ENCODE measurements at regions not wholly inside any gene's neighbourhood (a gene's known extent, or its start where the extent isn't known, plus 50 kb on each side); places are given as distances from the start of the nearest gene placed in this dataset.

DNA sequence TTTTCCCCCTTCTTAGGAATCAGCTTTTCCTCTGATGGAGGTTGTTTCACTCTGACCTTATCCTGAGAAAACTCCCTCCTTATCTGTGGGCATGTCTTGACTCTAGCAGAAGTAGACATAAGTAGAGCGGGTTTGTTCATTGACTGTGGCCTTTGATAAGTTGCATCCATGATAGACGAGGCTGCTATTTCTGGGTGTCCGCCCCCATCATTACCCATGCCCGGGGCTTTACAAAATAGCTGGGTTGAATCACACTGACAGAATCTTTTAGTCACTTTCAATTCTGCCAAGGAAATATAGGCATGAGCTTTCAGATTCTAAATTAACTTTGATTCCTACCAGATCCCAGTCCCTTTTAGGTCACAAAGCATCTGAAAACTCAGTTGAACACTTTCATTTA lies 223.8 kb downstream of the SEC61B start:
- DNase-seq = no peak

GRCh38 chr9:99447951-99448350 lies 225.9 kb downstream of the SEC61B start:
- no peak for DNase-seq

GRCh38 chr9:99449726-99450125 lies 227.6 kb downstream of the SEC61B start:
- no peak for DNase-seq

- DNase-seq = no peak
Observed at GRCh38 chr9:99451112-99451606, 229.1 kb downstream of the SEC61B start.

DNA sequence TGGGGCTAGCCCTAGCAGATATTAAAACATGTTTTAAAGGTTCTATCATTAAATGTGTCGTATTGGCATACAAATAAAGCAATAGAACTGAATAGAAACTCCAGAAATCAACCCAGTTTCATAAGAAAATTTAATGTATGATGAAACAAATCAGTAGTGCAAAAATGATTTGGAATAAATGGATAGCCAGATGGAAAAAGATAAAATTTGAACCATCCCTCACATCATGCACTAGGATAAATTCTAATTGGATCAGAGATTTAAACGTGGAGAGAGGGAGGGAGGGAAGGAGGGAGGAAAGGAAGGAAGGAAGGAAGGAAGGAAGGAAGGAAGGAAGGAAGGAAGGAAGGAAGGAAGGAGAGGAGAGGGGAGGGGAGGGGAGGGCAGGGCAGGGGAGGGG lies 235.3 kb downstream of the SEC61B start:
- no peak for DNase-seq

DNA sequence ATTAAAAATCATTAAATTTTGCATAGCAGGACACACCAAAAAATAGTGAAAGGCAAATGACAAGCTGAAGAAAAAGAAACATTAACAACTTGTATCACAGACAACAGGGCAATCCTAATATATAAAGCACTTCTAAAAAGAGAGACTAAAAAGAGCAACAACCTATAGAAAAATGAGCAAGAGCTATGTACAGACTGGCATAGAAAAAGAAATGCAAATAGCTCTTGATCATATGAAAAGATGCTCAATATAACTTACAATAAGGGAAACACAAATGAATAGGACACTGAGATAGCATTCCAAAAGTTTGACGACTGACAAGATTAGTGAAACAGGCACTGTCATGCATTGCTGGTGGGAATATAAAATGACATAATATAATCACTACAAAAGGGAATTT lies 235.9 kb downstream of the SEC61B start:
- DNase-seq = no peak

DNA sequence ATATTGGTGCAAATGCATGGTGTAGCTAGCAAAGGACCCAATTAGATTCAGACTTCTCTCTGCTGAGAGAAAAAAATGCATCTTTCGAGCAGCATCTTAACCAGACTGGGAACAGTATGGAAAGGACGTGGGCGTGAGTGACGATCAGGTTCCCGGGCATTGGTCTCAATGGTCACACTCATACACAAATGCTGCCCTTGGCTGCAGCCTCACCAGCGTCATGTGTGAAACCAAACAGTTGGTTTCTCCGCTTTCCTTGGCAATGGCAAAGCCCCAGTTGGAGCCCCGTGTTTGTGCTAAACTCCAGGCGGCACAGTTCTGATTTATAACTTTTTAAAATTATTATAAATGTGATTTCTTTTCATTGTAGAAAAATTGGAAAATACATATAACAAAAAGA lies 237.8 kb downstream of the SEC61B start:
- no peak for DNase-seq

GRCh38 chr9:99463131-99463530 lies 241.0 kb downstream of the SEC61B start:
- DNase-seq = no peak

DNA sequence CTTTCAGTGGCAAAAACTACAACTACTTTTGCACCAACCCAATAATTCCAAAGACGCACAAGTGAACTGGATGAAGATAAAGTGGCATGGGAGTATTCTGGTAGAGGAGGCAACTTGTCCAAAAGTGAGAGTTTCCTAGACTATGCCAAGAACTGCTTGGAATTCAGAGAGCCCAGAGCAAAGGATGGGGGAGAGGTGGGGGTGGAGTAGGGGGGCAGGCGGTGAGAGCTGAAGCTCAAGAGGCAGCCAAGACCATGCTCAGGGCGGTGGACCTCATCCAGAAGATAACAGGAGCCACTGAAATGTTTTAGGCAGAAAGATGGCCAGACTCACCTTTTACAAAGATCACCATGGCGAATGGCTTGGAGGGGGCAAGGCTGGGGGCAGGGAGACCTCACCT lies 242.5 kb downstream of the SEC61B start:
- no peak for DNase-seq

DNA sequence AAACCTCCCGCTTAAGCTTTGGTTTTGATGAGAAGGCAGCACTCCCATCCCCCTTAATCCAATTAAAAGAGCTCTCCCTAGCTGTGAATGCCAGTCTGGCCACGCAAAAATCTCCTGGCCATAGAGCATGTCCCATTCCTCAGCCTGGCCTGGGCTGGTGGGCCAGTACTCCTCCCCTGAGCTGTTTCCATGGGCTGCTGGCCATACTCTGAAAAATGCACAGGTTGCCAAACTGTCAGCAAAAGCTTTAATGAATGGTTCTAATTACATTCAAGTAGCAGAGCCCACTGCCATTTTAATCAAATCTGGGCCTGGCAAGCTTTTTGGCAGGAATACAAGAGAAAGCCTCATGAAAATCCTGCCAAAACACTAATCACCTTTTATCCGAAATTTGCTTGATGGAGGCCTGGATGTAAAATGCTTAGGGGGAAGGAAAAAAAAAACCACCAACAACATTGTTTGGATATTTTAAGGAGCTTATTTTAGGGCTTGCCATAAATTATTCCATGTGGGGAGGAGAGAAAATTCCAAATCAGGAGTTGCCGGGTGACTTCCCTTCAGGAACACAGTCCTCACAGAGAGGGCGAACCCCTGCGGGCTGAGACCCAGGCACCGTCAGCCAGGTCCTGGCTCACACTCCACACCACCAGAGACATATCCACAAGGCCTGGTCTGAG lies 243.3 kb downstream of the SEC61B start:
- DNase-seq = no peak

- DNase-seq = no peak
Observed at GRCh38 chr9:99466104-99466503, 244.0 kb downstream of the SEC61B start.

- no peak for DNase-seq
Observed at GRCh38 chr9:99466781-99467180, 244.7 kb downstream of the SEC61B start.

GRCh38 chr9:99471033-99471432 lies 249.0 kb downstream of the SEC61B start:
- DNase-seq = no peak

- no peak for DNase-seq
Observed at GRCh38 chr9:99472240-99472915, 250.3 kb downstream of the SEC61B start.

- DNase-seq = no peak
Observed at GRCh38 chr9:99472916-99473245, 250.8 kb downstream of the SEC61B start.

- DNase-seq = no peak
Observed at GRCh38 chr9:99474186-99474585, 252.1 kb downstream of the SEC61B start.

GRCh38 chr9:99475401-99476065 lies 253.5 kb downstream of the SEC61B start:
- DNase-seq = no peak

GRCh38 chr9:99478469-99479027 lies 256.5 kb downstream of the SEC61B start:
- DNase-seq = no peak

DNA sequence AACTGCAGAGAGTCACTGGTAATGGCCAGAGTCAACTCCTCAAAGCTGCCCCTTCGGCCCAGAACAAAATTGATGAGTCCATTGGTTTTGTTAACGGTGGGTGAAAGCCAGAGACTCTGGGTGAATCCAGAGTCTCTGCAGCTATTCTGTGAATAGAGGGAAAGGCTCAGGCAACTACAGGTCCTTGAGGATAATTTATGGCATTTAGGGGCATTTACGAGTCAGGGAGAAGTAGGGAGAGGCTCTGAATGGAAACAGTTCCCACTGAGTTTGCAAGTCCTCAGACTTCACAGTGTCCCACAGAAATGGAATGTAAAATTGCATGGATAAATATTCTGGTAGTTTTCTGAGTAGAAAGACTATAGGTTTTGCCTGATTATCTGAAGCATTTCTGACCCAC lies 257.8 kb downstream of the SEC61B start:
- DNase-seq = no peak

- DNase-seq = no peak
Observed at GRCh38 chr9:99485459-99485858, 263.4 kb downstream of the SEC61B start.

DNA sequence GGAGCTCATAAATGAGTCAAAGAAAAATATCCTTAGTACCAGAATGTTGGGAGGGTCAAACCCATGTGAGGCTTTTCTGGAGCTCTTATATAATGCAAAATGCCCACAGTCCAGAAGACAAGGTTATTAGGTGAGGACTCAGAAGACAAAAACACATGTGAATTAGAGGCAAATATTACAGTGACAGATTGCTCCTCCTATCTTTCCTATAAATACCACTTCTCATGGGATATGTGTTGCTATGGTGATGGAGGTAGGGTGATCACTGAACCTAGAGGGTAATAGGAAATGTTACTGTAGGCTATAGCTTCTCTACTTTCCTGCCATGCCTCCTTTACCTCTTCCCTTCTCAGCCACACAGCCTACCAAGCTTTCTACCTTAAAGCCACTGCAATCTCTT lies 264.6 kb downstream of the SEC61B start:
- no peak for DNase-seq

DNA sequence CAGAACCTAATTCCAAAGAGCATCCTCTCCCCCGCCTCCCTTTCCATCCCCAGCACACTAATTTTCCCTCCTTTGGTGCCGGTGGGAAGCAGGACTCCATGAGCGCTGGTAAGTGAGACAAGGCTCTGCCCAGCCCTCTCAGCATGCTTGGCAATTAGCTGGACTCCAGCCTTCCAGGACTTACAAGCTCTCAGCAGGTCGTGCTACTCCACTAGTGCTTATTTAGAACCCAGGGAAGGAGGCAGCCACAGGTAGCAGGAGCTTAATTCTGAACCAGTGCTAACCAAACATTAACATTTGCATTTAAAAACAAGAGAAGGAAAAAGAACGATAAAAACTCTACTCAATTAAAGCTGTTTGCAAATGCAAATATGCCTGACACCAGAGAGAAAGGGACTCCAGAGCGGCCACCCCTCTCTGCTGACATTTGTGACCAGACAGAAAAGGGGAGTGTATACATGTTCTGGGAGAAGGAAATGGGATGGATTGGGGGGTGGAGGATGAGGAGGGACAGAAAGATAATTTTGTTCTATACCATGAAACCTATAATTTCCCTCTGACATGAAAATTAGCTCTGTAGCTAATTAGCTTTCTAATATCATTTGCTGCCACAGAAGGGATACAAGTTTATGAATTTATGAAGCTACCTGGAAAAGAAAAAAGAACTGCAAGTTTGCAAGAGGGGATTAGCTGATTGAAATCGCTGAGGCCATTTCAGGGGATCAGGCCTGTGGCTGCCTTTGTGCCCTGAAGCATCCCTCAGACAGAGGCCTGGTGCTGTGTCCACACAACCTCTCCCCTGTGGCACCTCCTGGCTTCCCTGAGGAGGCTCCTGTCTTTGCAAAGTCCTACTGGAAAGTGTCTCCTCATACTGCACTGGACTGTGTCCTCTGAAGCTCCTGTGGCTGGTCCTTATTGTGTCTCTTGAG lies 266.3 kb downstream of the SEC61B start:
- DNase-seq = no peak

- no peak for DNase-seq
Observed at GRCh38 chr9:99489060-99489413, 267.0 kb downstream of the SEC61B start.
